HepG2 (cell line): ENCODE measurements at regions not wholly inside any gene's neighbourhood (a gene's known extent, or its start where the extent isn't known, plus 50 kb on each side); places are given as distances from the start of the nearest gene placed in this dataset.

ENCODE experiments used
- ATAC-seq: fragments of 200-7000 bp; cut with Tn5 transposase; 3 replicates; pipeline ENCODE4 v1.9.1; 2020; ENCODE audit warnings: mild to moderate bottlenecking, moderate library complexity
- BruUV-seq: library from RNA; stranded (reverse); fragments of 400-500 nt; replicated peaks from 2 replicates; lab custom pipeline; 2021; lab: Mats Ljungman, UMichigan
- CTCF ChIA-PET: fragments of 300-600 bp; formaldehyde crosslinking; extraction: SDS; loops from one replicate; lab custom pipeline; 2021; ENCODE audit warnings: low total read pairs, inconsistent platforms, low intra/inter-chr PET ratio; lab: Yijun Ruan, JAX
- POLR2A ChIA-PET: fragments of 350-600 bp; sonication (Branson Sonifier 250); formaldehyde crosslinking; loops from one replicate; lab custom pipeline; 2020; ENCODE audit warnings: antibody characterized with exemption, inconsistent platforms; lab: Yijun Ruan, JAX
- DNase-seq: peaks from one replicate; pipeline ENCODE4 v3.0.0-alpha.2; 2015; ENCODE audit warnings: low spot score
- FAIRE-seq: peaks from 3 replicates; lab custom pipeline; 2011; peaks lifted over from hg19 to GRCh38; lab: Jason Lieb, UNC
- H2AFZ ChIP-seq: one replicate; pipeline ENCODE4 v1.6.1; 2011; ENCODE audit warnings: low read length, inconsistent platforms
- H3K27ac ChIP-seq: fragments of 300-600 bp; 3 replicates; pipeline ENCODE4 v1.8.0; 2011; ENCODE audit warnings: mixed run types, mild to moderate bottlenecking, mixed read lengths, low read length, inconsistent platforms; ENCODE audit not compliant: insufficient read depth; ENCODE audit errors: extremely low read length
- H3K27me3 ChIP-seq, 2 experiments: fragments of 200-600 bp in 1 of 2; 2 replicates in 1 of 2; 3 replicates in 1 of 2; pipeline versions ENCODE4 v1.6.0 to v1.8.0; 2011; ENCODE audit warnings: low read length in 2 of 2, mild to moderate bottlenecking in 2 of 2, moderate library complexity in 2 of 2, inconsistent platforms in 1 of 2; ENCODE audit not compliant: insufficient read depth in 2 of 2, control insufficient read depth in 1 of 2
- H3K36me3 ChIP-seq, 2 experiments: fragments of 200-600 bp in 1 of 2; replicated peaks in 1 of 2; 2 replicates in 1 of 2; 3 replicates in 1 of 2; pipeline versions ENCODE4 v1.5.1 to v1.8.0; 2011; ENCODE audit warnings: low read length in 2 of 2, inconsistent platforms in 1 of 2; ENCODE audit not compliant: insufficient read depth in 2 of 2, control insufficient read depth in 1 of 2
- H3K4me1 ChIP-seq: 2 replicates; pipeline ENCODE4 v1.5.1; 2012; ENCODE audit warnings: low read length, inconsistent platforms; ENCODE audit not compliant: insufficient read depth
- H3K4me2 ChIP-seq: 2 replicates; pipeline ENCODE4 v1.6.0; 2011; ENCODE audit warnings: low read depth, low read length, inconsistent platforms
- H3K4me3 ChIP-seq, 3 experiments: fragments of 200-600 bp in 1 of 3; sonication (generic), shearing (Covaris generic) in 1 of 3; replicated peaks in 1 of 3; 2 replicates each; pipeline ENCODE4 v1.5.1; 2011 to 2016; ENCODE audit warnings: low read length in 3 of 3, inconsistent platforms in 2 of 3, low read depth in 2 of 3, mild to moderate bottlenecking in 2 of 3, control low read depth in 1 of 3, mixed read lengths in 1 of 3; ENCODE audit not compliant: insufficient read depth in 1 of 3
- H3K79me2 ChIP-seq: one replicate; pipeline ENCODE4 v1.6.1; 2011; ENCODE audit warnings: low read length, inconsistent platforms; ENCODE audit not compliant: insufficient read depth
- H3K9ac ChIP-seq: 2 replicates; pipeline ENCODE4 v1.6.0; 2011; ENCODE audit warnings: mild to moderate bottlenecking, low read depth, low read length, inconsistent platforms; ENCODE audit not compliant: insufficient read depth
- H3K9me3 ChIP-seq: 2 replicates; pipeline ENCODE4 v1.5.1; 2012; ENCODE audit warnings: mild to moderate bottlenecking, low read length
- H4K20me1 ChIP-seq: 2 replicates; pipeline ENCODE4 v1.6.0; 2011; ENCODE audit warnings: inconsistent platforms, mild to moderate bottlenecking, low read length, moderate library complexity; ENCODE audit not compliant: insufficient read depth
- CCAR2 ChIP-seq: fragments of 200-400 bp; formaldehyde crosslinking; optimal IDR thresholded peaks from 2 replicates; pipeline ENCODE3; 2018; ENCODE audit warnings: low read depth, mild to moderate bottlenecking, low read length, moderate library complexity
- TRIM24 ChIP-seq: sonication (generic); formaldehyde crosslinking; IDR thresholded peaks from 2 replicates; pipeline ENCODE4 v1.8.0; 2022; ENCODE audit warnings: mild to moderate bottlenecking, missing genetic modification reagents
- ZIK1 ChIP-seq: sonication (generic); formaldehyde crosslinking; IDR thresholded peaks from 2 replicates; pipeline ENCODE4 v1.5.0; 2020; ENCODE audit warnings: mild to moderate bottlenecking, low read depth, missing genetic modification reagents, borderline replicate concordance
- ZNF446 ChIP-seq: sonication (generic); formaldehyde crosslinking; IDR thresholded peaks from 2 replicates; pipeline ENCODE4 v1.5.0; 2020; ENCODE audit warnings: mild to moderate bottlenecking, missing genetic modification reagents
- WGBS: methylation state at CpG from one replicate; pipeline ENCODE4 v1.1.6; 2017; ENCODE audit warnings: low lambda C conversion rate; 5-methylcytosine and 5-hydroxymethylcytosine counted together
- in situ Hi-C: cut with HindIII; loops from 2 replicates; pipeline ENCODE4 v1.10.0; 2017; ENCODE audit warnings: low pct_unique_long_range_greater_than_20kb; ENCODE audit not compliant: extremely low pct_ligation_motif_present
- intact Hi-C: fragments of 100-400 bp; cut with micrococcal nuclease; formaldehyde crosslinking; loops from one replicate; pipeline ENCODE4 v1.10.0; 2022; ENCODE audit not compliant: unreplicated experiment
- TF ChIP-seq, protein P1 (sequence below), 2 experiments: fragments of 450-650 bp in 1 of 2; sonication (generic) in 1 of 2; formaldehyde crosslinking in 1 of 2; IDR thresholded peaks; 2 replicates each; pipeline versions ENCODE4 v1.6.1 to v1.8.0; 2016 to 2022; ENCODE audit warnings: antibody characterized with exemption in 1 of 2, mild to moderate bottlenecking in 1 of 2, missing genetic modification reagents in 1 of 2
- TF ChIP-seq, protein P2 (sequence below): sonication (generic); formaldehyde crosslinking; IDR thresholded peaks from 2 replicates; pipeline ENCODE4 v1.4.0; 2020; ENCODE audit warnings: mild to moderate bottlenecking, missing genetic modification reagents, borderline replicate concordance

DNA sequence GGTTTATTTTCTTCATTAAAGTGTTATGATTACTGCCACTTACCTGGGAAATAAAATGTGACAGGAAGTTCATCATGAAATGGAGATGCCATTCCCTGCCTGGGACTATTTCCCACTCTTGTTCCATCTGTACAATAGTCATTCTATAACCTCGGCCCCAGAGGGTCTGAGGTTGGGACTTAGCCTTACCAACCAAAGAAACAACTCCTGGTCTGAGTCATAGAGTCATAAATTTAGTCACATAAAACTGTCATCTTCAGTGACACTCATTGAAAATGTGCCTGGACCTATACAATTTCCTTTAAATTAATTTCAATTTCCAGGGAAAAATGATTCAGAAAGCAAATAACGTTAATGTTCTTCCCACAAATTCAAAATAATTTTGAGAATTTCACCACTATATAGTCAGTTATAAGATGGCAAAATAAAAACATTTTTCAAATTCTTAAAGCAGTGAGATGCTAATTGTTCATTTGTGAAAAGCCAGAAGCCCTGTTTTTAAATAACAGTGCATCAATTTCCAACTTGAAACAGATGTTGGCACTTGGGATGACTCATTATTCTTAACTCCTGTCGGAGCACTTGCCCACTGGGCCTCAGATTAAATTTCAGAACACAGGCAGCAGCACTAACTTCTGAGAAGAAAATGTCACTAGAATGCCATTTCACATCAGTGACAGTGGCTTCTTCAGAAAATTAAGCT lies 201.2 kb upstream of the SMLR1 start:
- H3K4me2 ChIP-seq: no peak overlapping the region

DNA sequence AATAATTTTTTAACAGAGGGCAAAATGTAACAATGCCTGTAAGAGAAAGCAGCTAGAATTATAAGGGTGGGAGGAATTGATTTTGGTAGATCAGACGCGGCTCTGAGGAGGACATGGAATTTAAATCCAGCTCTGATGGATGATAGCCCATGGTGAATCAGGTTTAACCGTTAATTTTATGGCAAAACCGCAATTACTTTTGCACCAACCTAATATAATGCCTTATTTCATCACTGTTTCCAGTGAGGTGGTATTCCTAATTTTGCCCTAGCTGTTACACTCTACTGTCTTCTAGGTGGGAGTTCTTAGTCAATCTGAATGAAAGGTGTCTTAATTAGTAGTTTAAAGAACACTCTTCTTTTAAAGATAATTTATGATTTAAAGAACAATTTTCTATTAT lies 198.3 kb upstream of the SMLR1 start:
- no peak overlapping the region for H2AFZ ChIP-seq
- POLR2A ChIA-PET: no interaction called here
- H3K4me3 ChIP-seq: no peak overlapping the region
- CTCF ChIA-PET: no interaction called here
- intact Hi-C loops: no loop called here
- H3K4me1 ChIP-seq: 0 out of 2 replicates have a peak, but pooled peaks cover 5% of the 10 kb centered on the region
- no peak for DNase-seq
- FAIRE-seq: no peak
- no TSS peak for BruUV-seq
- no peaks in the 10 kb centered on the region for H3K79me2 ChIP-seq
- H3K9ac ChIP-seq: no peak overlapping the region
- H3K9me3 ChIP-seq: no peaks in the 10 kb centered on the region
- H3K36me3 ChIP-seq: no peaks in the 10 kb centered on the region
- in situ Hi-C loops: no loop called here
- H3K27ac ChIP-seq: no peak overlapping the region
- H3K27me3 ChIP-seq: no peaks in the 10 kb centered on the region
- H4K20me1 ChIP-seq: no peaks in the 10 kb centered on the region
- no peak for TF ChIP-seq CCAR2
- TF ChIP-seq, protein P1, sequence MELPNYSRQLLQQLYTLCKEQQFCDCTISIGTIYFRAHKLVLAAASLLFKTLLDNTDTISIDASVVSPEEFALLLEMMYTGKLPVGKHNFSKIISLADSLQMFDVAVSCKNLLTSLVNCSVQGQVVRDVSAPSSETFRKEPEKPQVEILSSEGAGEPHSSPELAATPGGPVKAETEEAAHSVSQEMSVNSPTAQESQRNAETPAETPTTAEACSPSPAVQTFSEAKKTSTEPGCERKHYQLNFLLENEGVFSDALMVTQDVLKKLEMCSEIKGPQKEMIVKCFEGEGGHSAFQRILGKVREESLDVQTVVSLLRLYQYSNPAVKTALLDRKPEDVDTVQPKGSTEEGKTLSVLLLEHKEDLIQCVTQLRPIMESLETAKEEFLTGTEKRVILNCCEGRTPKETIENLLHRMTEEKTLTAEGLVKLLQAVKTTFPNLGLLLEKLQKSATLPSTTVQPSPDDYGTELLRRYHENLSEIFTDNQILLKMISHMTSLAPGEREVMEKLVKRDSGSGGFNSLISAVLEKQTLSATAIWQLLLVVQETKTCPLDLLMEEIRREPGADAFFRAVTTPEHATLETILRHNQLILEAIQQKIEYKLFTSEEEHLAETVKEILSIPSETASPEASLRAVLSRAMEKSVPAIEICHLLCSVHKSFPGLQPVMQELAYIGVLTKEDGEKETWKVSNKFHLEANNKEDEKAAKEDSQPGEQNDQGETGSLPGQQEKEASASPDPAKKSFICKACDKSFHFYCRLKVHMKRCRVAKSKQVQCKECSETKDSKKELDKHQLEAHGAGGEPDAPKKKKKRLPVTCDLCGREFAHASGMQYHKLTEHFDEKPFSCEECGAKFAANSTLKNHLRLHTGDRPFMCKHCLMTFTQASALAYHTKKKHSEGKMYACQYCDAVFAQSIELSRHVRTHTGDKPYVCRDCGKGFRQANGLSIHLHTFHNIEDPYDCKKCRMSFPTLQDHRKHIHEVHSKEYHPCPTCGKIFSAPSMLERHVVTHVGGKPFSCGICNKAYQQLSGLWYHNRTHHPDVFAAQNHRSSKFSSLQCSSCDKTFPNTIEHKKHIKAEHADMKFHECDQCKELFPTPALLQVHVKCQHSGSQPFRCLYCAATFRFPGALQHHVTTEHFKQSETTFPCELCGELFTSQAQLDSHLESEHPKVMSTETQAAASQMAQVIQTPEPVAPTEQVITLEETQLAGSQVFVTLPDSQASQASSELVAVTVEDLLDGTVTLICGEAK (IDR thresholded peaks at IDR 0.05): peak; percentile 86
- TF ChIP-seq, protein P1 (CRISPR knock-in tag; IDR thresholded peaks at IDR 0.05): no peak
- TF ChIP-seq, all 625 proteins: peak for 1
- WGBS: 3% methylated on average over 4 of the region's 4 CpGs
- ATAC-seq: no peak
- H3K4me2 ChIP-seq: no peak overlapping the region

More for the DNA sequence above, 201.2 kb upstream of the SMLR1 start:
- in situ Hi-C loops (no loop called here), intact Hi-C loops (no loop called here)
- Histone ChIP-seq H2AFZ (no peak overlapping the region), H3K36me3 (no peaks in the 10 kb centered on the region), H3K79me2 (no peaks in the 10 kb centered on the region), H3K27me3 (no peaks in the 10 kb centered on the region), H3K9ac (no peak overlapping the region), H3K4me1 (no peaks in the 10 kb centered on the region), H4K20me1 (no peaks in the 10 kb centered on the region), H3K4me3 (no peak overlapping the region), H3K27ac (no peak overlapping the region), H3K9me3 (no peaks in the 10 kb centered on the region)
- ATAC-seq: no peak
- no peak for FAIRE-seq
- no peak for TF ChIP-seq ZIK1 (CRISPR knock-in tag)
- TF ChIP-seq, protein P2, sequence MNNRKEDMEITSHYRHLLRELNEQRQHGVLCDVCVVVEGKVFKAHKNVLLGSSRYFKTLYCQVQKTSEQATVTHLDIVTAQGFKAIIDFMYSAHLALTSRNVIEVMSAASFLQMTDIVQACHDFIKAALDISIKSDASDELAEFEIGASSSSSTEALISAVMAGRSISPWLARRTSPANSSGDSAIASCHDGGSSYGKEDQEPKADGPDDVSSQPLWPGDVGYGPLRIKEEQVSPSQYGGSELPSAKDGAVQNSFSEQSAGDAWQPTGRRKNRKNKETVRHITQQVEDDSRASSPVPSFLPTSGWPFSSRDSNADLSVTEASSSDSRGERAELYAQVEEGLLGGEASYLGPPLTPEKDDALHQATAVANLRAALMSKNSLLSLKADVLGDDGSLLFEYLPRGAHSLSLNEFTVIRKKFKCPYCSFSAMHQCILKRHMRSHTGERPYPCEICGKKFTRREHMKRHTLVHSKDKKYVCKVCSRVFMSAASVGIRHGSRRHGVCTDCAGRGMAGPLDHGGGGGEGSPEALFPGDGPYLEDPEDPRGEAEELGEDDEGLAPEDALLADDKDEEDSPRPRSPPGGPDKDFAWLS: no peak
- TF ChIP-seq ZNF446 (CRISPR knock-in tag): no peak
- TF ChIP-seq TRIM24 (CRISPR knock-in tag): no peak
- no peak for DNase-seq
- no TSS peak for BruUV-seq
- ChIA-PET CTCF (no interaction called here), POLR2A (no interaction called here)
- 5% methylated on average over 3 of the region's 3 CpGs for WGBS
